ENCODE measurements at regions not wholly inside any gene's neighbourhood (a gene's known extent, or its start where the extent isn't known, plus 50 kb on each side); places are given as distances from the start of the nearest gene placed in this dataset.
"Not testable (repeated sequence)": the region's sequence is repeated elsewhere in the genome, so short reads cannot be mapped to it uniquely, and the experiment has no call there.

DNA sequence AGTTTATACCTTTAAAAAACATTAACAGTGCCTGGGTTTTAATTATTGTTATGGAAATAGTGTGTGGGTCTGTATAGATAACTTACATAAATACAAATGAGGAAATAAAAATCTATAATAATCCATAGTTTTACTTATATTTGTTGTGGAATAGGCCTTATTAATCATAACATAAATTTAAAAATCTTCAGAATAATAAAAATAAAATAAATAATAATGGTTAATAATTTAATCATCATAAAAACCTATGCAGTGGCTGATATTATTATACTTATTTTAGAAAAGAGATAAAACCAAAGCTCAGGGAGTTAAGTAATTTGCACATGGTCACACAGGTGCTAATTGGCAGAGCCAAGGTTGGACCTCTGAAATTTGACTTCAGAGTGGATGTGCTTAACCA is 785.3 kb upstream of the SEMA6A start:
- DNase-seq: no peak

DNA sequence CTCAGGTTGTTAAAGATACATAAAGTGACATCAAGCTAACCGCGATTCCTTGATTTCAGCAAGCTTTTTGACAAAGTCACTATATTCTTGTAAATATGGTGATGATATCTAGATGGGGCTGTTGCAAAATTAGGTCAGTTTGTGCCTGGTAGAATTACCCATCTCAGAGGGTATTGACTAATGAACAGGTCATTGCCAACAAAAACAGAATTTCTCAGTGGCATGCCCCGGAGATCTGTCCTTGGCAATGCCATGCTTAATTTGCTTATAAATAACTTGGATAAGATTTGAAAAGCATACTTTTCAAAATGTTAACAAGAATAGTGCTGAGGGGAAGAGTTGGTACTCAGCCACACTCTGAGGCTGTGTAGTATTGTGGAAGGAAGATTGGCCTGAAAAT is 783.3 kb upstream of the SEMA6A start:
- no peak for DNase-seq

DNA sequence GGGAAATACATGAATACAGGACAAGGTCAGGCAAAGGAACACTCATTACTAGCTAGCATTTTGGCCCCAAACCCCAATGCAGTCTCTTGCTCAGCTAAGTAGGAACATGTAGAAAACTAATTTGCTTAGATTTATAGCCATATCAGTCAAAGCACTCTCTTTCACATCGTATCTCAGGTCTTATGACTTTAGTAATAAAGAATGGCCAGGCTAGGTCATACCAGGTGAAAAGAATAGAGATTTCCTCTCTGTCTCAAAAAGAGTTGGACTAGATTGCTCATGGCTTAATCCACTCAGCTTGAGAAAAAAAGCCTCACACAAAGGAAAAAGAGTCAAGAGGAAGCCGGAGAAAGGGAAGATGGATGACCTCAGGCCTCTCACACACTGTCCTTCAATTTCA is 772.7 kb upstream of the SEMA6A start:
- no peak for DNase-seq

DNA sequence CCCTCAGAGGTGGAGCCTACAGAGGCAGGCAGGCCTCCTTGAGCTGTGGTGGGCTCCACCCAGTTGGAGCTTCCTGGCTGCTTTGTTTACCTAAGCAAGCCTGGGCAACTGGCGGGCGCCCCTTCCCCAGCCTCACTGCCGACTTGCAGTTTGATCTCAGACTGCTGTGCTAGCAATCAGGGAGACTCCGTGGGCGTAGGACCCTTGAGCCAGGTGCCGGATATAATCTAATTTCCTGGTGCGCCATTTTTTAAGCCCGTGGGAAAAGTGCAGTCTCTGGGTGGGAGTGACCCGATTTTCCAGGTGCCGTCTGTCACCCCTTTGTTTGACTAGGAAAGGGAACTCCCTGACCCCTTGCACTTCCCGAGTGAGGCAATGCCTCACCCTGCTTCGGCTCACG is 769.1 kb upstream of the SEMA6A start:
- peak; percentile 22 for DNase-seq

DNA sequence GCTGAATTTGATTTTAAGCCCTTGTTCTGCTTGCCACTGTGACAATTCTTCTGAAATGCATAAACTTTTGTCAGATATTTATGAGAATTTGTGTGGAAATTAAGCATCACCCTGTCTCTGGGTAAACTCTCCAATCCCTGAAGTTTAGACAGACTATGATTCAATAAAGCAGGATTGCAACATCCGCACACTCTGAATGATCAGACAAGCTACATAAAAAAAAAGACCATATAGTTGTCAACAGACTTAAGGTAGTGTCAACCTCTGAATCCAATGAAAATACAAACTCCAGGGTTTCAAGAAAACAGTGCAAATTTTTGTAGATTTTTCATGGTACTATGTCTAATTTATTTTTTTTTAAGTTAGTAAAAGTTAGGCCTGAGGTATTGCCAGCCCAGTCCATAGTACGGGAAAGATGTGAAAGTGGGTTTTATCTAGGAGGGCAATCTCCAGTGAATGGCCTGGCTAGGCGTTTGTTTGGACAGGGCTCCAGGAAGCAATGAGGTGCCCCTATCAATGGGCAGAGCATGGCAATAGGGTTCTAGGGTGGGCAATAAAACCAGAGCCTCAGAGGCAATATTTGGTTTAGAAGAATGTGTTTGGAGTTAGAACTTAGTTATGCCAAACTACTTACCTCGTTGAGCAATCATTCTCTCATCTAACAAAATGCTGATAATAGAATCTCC is 762.6 kb upstream of the SEMA6A start:
- DNase-seq: no peak

DNA sequence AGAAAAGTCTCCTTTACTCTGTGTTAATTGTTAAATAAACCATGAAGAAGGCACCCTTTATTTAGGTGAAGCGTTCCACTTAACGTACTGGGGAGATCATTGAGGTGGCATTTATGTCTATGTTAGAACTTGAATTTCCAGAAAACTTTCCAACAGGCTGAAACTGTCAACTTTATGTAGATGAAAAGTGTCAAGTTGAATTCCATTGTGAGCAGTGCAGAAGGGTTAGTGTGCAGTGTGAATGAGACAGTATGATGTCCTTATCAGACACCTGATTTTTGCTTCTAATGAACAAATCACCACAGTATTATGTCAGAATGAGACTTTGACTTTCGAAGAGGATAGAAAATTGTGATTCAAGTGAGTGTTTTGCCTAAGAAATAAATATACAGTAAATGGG is 761.6 kb upstream of the SEMA6A start:
- no peak for DNase-seq

DNA sequence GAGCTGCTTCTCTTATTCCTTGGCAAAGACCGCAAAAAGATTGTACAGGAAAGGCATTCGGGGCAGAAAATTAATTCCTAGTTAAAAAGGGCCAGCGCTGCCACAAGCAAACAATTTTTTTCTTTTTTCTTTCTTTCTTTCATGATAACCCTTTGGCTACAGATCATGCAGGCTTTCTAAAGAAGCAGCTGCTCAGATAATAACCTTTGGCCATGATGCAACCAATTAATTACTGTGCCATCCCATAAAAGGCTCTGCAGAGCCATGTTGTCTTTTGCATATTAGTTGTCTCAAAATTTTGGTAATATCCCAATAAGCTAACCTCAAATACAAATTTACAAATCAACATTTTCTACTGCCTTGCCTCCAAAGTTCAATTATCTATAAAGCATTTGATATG is 758.4 kb upstream of the SEMA6A start:
- no peak for DNase-seq

DNA sequence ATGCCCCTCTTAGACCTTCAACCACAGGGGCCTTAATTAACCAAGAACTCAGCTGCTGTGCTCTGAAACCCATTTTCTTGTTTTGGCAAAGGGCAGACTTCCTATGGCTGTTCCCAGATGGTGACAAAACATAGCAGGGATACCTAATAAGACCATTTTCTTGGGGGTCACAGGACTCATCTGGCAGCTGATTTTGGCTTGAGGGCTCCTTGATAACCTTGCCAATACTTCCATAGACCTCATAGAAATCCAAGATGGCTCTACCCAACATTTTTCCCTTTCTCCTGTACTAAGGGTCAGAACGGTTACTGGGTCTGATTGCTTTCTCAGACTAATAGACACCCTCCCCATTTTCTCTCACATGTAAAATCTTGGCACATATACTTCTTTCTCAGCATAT is 757.7 kb upstream of the SEMA6A start:
- no peak for DNase-seq

DNA sequence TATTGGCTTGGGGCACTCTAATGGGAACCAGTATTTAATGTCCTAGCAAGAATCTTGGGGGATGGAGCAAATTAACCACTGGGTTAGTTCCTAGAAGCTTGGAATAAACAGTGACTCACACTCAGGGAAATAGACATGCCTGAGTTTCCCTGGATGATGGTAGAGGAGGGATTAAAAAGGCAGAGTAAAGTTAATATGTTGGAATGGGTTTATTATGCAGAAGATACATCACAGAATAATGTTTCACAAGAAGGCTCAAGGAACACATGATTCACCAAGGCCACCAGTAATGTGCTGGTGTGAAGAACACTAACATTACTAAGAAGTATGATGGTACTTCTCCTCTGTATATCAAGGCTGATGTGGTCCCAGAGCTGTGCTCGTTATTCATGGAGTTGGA is 752.9 kb upstream of the SEMA6A start:
- no peak for DNase-seq

DNA sequence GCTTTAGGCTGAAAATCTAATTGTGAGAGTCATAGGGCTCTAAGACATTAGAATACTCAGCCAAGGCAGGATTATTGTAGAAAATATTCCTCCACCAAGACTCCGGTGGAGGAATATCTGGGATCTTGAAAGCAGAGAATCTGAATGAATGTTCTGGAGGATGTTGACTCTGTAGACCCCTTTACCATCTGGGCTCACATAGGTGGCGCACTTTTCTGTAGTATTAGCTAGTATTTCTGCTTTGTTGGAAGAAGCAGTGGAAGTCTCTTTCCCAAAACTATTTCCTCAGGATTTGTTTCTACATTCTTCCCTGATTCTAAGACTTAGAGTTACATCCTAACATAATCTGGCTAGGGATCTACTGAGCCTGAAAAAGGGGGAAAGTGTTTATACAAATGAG is 752.4 kb upstream of the SEMA6A start:
- no peak for DNase-seq

DNA sequence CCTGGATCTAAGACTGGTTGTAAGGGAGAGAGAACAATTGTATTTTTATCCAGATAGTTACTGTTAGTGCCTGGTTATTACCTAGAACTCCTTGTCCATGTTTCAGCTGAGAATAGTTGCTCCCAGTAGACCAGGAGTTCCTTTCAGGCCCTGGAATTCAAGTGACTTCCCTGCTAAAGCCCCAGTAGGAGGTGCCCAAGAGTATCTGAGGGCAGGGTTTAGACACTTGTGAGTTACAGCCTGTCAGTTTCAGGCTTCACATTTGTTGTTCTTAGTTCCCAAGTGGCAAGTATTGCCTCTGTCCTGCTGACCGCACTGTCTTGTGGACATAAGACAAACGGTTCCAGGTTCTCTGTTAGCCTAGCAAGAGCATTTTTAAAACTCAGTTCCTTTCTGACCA is 743.9 kb upstream of the SEMA6A start:
- no peak for DNase-seq

DNA sequence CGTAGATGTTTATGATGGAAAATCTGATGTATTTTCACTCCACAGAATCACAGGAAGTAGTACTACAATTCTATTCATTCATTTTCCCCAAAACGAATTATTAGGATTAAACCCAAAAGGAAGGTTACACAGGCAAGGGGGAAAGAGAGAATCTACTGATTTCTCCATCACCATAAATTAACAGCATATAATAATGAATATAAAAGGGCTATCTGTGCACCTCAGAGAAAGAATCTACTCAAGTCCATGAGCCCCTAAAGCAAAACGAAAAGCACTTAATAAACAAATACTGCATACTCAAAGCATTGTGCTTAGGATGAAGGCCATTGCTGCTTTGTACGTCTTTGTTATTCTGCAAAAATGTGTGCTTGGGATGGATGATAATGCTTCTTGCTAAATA is 740.5 kb upstream of the SEMA6A start:
- no peak for DNase-seq

DNA sequence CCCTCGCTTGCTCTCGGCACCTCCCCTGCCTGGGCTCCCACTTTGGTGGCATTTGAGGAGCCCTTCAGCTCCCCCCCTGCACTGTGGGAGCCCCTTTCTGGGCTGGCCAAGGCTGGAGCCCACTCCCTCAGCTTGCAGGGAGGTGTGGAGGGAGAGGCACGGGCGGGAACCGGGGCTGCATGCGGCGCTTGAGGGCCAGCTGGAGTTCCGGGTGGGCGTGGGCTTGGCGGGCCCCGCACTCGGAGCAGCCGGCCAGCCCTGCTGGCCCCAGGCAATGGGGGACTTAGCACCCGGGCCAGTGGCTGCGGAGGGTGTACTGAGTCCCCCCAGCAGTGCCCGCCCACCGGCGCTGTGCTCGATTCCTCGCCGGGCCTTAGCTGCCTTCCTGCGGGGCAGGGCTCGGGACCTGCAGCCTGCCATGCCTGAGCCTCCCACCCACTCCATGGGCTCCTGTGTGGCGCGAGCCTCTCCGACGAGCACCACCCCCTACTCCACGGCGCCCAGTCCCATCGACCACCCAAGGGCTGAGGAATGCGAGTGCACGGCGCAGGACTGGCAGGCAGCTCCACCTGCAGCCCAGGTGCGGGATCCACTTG is 730.0 kb upstream of the SEMA6A start:
- DNase-seq: not testable (repeated sequence)

DNA sequence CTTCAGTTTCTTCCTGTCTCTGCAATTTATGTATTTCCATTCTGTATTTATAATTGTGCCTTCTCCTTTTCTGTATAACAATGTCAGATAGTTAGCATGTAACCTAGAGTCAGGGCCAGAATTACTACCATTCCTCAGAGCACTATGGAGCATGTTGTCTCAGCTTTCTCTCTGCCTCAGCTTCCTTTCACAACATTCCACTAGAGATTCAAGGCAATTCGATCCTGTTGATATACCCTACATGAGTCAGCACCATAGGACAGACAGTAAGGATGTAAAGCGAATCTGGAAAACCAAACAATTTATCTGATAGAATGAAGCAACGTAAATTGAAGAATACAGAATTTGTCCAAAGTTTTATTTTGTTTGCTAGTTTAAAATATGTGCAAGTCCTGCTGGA is 728.3 kb upstream of the SEMA6A start:
- DNase-seq: no peak

DNA sequence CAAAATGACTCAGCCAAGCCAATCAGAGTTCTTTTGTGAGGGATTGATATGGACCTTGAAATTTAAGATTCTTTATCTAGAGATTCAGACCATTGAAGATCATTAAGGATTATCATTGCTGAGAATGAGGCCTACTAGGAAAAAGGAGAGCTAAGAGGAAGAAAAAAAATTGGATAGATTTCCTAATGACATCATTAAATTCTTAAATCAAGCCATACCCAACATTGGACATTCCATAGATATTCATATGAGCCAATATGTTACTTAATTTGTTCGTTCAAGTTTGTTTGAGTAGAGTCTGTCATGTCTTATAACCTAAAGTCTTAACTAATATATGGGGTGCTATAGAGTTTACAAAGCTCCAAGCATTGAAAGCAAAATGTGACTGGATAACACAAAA is 727.9 kb upstream of the SEMA6A start:
- no peak for DNase-seq

DNA sequence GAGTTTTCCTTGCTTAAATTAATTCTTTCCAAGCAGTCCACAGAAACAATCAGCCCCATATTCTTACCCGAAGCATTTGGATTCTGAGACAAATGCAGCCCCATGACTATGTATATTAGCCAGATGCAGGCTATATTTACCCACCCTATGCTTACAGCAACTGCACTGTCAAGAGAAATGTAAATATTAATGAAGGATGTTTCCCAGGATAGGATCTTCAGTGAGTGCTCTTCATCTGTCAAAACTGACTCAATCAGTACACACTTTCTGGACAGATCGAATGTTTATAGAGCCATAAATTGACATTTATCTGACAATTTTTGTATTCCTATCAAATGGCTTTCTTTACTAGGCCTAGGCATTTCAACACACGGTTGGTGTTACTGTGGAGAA is 725.3 kb upstream of the SEMA6A start:
- no peak for DNase-seq

DNA sequence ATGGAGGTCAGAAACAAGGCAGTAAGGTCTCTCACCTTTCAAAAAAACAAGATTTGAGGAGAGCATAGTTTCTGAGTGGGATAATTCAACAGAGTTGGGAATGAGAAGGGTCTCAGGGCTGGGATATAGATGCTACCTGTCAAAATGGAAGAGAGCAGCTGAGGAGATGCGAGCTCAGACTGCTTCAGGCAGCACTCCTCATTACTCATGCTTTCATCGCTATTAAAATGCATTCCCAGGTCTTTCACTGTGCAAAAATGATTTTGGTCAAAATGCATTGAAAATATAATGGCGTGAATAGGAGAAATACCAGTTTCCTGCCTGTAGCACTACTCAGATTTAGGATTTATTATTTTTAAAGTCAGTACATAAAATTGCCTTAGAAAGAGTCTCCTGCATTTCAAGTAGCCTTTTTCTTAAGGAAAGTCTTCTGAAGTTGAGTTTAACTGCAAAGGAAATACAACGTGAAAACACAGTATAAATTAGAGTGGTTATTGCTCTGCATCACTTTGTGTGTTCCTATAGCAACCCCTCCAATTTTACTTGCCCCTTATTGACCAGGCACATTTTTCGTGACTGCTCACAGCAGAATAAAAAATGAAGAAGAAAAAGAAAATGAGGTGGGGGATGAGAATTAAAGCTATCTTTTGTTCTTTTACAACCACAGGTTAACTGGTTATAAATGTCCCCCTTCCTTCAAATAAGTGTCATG is 724.8 kb upstream of the SEMA6A start:
- no peak for DNase-seq

DNA sequence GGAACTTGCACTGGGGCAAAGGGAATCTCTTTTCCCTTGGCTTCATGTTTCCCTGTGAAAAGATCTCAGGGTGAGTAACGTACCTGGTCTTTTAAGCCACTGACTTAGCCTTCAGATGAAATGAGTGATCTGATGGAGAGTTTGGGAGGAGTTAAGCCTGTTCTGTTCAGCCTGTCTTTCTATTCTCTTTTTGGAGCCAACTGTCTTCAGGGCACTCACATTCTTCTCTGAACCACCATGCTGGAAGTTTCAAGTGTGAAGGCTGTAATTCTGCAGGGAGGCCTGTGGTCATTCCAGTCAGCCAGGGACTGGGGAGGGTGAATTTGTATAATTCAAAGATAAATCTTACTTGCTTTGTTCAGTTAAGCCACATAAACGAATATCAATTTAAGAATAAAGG is 722.2 kb upstream of the SEMA6A start:
- no peak for DNase-seq

DNA sequence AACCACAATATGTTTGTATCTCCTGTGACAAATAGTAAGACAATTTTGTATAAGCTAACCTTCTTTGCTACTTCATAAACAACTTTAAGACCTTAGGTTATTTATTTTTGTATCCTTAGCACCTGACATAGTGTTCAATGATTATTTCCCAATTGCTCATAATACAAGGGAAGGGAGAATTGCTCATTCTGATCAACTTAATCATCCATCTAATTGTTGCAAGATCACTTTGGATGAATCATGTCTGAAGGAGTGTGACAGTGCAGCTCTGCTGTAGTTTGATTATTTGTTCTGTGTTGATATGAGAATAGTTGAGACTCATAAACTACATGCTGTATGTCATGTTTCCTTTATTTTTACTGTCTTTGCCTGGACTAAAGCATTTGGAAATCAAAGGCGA is 721.3 kb upstream of the SEMA6A start:
- no peak for DNase-seq

DNA sequence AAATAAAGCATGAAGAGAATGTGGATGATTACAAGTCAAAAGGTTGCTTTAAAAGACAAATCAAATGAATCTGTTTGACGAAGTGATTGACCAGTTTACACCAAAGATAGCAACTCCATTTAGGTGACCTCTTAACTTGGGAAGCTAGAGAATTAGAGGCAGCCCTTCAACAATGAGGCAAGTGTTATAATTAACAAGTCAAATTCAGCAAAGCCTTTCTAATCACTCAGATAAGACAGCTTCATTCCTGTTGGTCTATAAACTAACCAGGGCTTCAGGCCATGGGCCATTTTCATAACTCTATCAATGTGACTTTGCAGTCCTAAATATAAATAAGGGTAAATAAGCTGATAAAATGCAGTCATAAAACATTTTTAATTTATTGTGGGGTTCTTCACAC is 712.2 kb upstream of the SEMA6A start:
- no peak for DNase-seq

DNA sequence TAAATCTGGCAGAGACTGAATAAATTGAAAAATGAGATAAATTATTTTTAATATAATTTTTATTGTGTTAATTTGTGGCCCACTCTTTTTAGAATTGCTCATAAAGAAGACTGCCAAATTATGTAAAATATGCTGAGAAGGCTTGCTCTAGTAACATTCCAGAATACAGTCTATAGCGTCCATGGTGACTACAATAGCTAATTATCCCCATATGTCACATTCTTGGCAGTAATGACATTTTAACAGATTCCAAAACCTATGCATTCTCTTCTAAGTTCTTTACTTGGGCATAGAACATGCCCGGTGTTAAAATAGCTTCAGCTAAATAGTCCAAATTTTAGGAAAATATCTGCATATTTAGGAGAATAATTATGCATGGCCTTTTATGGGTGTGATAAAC is 697.0 kb upstream of the SEMA6A start:
- no peak for DNase-seq

DNA sequence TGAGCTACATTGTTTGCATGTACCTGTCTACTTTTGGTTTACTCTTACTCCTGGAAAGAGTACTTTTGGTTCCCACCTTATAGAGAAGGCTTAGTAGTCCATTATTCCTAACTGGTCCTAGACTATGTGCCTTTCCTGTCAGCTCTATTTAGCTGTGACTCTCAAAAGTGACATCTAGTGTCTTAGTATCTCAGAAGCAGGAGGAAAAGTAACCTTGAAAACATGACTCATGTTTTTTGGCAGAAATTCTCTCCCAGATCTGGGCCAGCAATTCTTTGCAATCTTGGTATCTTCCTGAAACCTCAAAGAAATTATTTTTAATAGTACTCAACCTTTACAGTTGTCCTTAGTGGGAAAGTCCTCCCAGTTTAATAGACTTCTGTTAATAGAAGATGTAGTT is 691.7 kb upstream of the SEMA6A start:
- no peak for DNase-seq

DNA sequence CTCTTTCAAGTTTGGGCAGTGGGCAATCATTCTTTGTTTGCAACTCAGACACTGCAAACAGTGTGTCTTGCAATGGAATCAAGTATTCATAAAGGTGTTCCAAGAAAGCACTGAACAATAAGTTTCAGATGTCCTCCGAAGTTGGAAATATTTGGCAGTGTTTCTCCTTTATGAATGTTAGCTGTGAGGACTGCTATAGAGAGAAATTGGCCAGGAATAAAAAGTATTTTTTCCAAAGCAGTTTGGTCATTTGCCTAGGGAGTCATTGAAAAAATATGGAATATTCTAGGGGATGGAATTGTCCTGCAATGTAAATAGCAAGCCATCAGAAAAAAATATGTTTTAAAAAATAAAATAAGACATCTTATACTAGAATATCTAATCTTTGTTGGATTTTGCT is 688.6 kb upstream of the SEMA6A start:
- DNase-seq: no peak

DNA sequence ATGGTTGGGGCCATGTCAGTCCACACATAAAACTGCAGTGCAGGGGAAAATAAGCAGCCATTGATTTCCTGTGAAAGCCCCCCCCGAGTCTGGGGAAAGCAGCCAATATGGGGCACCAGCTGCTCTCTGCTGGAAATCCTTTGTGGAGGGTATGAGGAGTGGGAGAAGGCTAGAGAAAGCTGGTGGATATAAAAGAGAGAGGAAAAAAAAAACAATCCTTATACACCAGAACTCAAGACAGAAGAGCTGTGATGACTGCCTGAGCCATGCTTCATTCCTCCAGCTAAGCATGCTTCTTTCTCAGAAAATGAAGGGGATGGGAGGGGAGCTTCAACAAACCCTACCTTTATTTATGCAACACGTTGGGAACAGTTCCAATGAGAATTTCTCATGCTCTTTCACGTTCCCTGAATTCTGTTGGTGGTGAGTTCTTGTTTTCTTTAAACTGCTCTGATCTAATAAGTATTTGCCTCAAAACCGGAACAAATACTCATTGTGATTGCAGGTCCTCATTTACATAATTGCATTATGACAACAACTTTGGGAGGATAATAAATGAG is 688.0 kb upstream of the SEMA6A start:
- DNase-seq: no peak

Data from NCI-H748 treated with DMSO at 0.1 percent for 48 hours (cell line).